WTC11 (cell line): ENCODE measurements at regions not wholly inside any gene's neighbourhood (a gene's known extent, or its start where the extent isn't known, plus 50 kb on each side); places are given as distances from the start of the nearest gene placed in this dataset.

Experiments used
- ATF1 ChIP-seq: sonication (generic); formaldehyde crosslinking; IDR thresholded peaks from 2 replicates; pipeline ENCODE4 v1.8.1; 2023; ENCODE audit warnings: mild to moderate bottlenecking, moderate library complexity, missing genetic modification reagents
- ATF2 ChIP-seq: sonication (generic); formaldehyde crosslinking; IDR thresholded peaks from 2 replicates; pipeline ENCODE4 v1.8.1; 2022; ENCODE audit warnings: low read depth, missing genetic modification reagents, borderline replicate concordance
- CTCF ChIP-seq: fragments of 200-600 bp; IDR thresholded peaks from 2 replicates; pipeline ENCODE4 v1.8.0; 2022; ENCODE audit warnings: antibody characterized with exemption
- FOXK1 ChIP-seq: sonication (generic); formaldehyde crosslinking; IDR thresholded peaks from 2 replicates; pipeline ENCODE4 v1.8.0; 2022; ENCODE audit warnings: mild to moderate bottlenecking, moderate library complexity, missing genetic modification reagents
- HMGXB4 ChIP-seq: sonication (generic); formaldehyde crosslinking; IDR thresholded peaks from 2 replicates; pipeline ENCODE4 v1.8.1; 2023; ENCODE audit warnings: mild to moderate bottlenecking, moderate library complexity, missing genetic modification reagents
- MAX ChIP-seq: sonication (generic); formaldehyde crosslinking; IDR thresholded peaks from 2 replicates; pipeline ENCODE4 v1.8.0; 2022; ENCODE audit warnings: mild to moderate bottlenecking, missing genetic modification reagents
- NFYB ChIP-seq: sonication (generic); formaldehyde crosslinking; conservative IDR thresholded peaks from 2 replicates; pipeline ENCODE4 v1.8.0; 2022; ENCODE audit warnings: low read depth, missing genetic modification reagents
- NR1H2 ChIP-seq: sonication (generic); formaldehyde crosslinking; IDR thresholded peaks from 2 replicates; pipeline ENCODE4 v1.9.0; 2021; ENCODE audit warnings: mild to moderate bottlenecking, moderate library complexity, missing genetic modification reagents
- SOX15 ChIP-seq: fragments of 250-450 bp; sonication (Bioruptor Pico); IDR thresholded peaks from 2 replicates; pipeline ENCODE4 v1.9.0; 2021; ENCODE audit warnings: mild to moderate bottlenecking
- TEAD4 ChIP-seq: sonication (generic); formaldehyde crosslinking; IDR thresholded peaks from 2 replicates; pipeline ENCODE4 v1.8.0; 2022; ENCODE audit warnings: mild to moderate bottlenecking, missing genetic modification reagents
- USF2 ChIP-seq: sonication (generic); formaldehyde crosslinking; IDR thresholded peaks from 2 replicates; pipeline ENCODE4 v1.8.1; 2023; ENCODE audit warnings: mild to moderate bottlenecking, missing genetic modification reagents, moderate library complexity
- ZBTB21 ChIP-seq: sonication (generic); formaldehyde crosslinking; IDR thresholded peaks from 2 replicates; pipeline ENCODE4 v1.8.1; 2023; ENCODE audit warnings: mild to moderate bottlenecking, missing genetic modification reagents, borderline replicate concordance
- ZNF121 ChIP-seq: sonication (generic); formaldehyde crosslinking; IDR thresholded peaks from 2 replicates; pipeline ENCODE4 v1.8.0; 2023; ENCODE audit warnings: missing genetic modification reagents
- ZNF232 ChIP-seq: sonication (generic); formaldehyde crosslinking; IDR thresholded peaks from 2 replicates; pipeline ENCODE4 v1.8.0; 2022; ENCODE audit warnings: mild to moderate bottlenecking, missing genetic modification reagents

GRCh38 chr11:109135627-109136026 lies 286.4 kb upstream of the C11orf87 start:
- no peak for TF ChIP-seq CTCF
- TF ChIP-seq NFYB (CRISPR knock-in tag) = no peak
- TF ChIP-seq TEAD4 (CRISPR knock-in tag) = no peak
- no peak for TF ChIP-seq NR1H2
- TF ChIP-seq MAX (CRISPR knock-in tag) = no peak
- TF ChIP-seq ZNF121 (CRISPR knock-in tag) = no peak
- no peak for TF ChIP-seq SOX15
- TF ChIP-seq USF2 = no peak
- TF ChIP-seq ZNF232 (CRISPR knock-in tag) = no peak
- no peak for TF ChIP-seq FOXK1 (CRISPR knock-in tag)
- no peak for TF ChIP-seq ATF2 (CRISPR knock-in tag)
- TF ChIP-seq HMGXB4 (CRISPR knock-in tag) = no peak
- TF ChIP-seq ATF1 = no peak
- TF ChIP-seq ZBTB21 (CRISPR knock-in tag) = no peak
